ENCODE measurements at regions not wholly inside any gene's neighbourhood (a gene's known extent, or its start where the extent isn't known, plus 50 kb on each side); places are given as distances from the start of the nearest gene placed in this dataset.

GRCh38 chr10:4622384-4622783 is 203.6 kb upstream of the AKR1E2 start:
- H3K4me1 Mint-ChIP-seq (ENCODE audit: low read depth), result no peaks in the 10 kb centered on the region
- ChIA-PET POLR2A (no interaction called here), CTCF (no interaction called here)
- no peak overlapping the region for H3K4me3 Mint-ChIP-seq
- peaks cover 4% of the 10 kb centered on the region for H3K27me3 Mint-ChIP-seq
- TF ChIP-seq, protein P1, sequence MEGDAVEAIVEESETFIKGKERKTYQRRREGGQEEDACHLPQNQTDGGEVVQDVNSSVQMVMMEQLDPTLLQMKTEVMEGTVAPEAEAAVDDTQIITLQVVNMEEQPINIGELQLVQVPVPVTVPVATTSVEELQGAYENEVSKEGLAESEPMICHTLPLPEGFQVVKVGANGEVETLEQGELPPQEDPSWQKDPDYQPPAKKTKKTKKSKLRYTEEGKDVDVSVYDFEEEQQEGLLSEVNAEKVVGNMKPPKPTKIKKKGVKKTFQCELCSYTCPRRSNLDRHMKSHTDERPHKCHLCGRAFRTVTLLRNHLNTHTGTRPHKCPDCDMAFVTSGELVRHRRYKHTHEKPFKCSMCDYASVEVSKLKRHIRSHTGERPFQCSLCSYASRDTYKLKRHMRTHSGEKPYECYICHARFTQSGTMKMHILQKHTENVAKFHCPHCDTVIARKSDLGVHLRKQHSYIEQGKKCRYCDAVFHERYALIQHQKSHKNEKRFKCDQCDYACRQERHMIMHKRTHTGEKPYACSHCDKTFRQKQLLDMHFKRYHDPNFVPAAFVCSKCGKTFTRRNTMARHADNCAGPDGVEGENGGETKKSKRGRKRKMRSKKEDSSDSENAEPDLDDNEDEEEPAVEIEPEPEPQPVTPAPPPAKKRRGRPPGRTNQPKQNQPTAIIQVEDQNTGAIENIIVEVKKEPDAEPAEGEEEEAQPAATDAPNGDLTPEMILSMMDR (IDR thresholded peaks at IDR 0.05), result no peak
- no peak overlapping the region for H3K27ac Mint-ChIP-seq
- DNase-seq (no peak), ATAC-seq (no peak)
- peaks cover 3% of the 10 kb centered on the region for H3K36me3 Mint-ChIP-seq (ENCODE audit: low read depth)
- intact Hi-C loops (cut with micrococcal nuclease), result no loop called here
- H3K9me3 Mint-ChIP-seq, result peaks cover 6% of the 10 kb centered on the region

GRCh38 chr10:4617589-4617988 is 208.4 kb upstream of the AKR1E2 start:
- TF ChIP-seq, protein P1 (IDR thresholded peaks at IDR 0.05), result no peak
- ChIA-PET POLR2A (no interaction called here), CTCF (interaction anchor here (0.7 kb wide), 1 partner anchor 197 kb away, joined by 3 read pairs; no protein-coding TSS in a partner anchor)
- H3K9me3 Mint-ChIP-seq, result peaks cover 9% of the 10 kb centered on the region
- H3K4me1 Mint-ChIP-seq (ENCODE audit: low read depth), result no peaks in the 10 kb centered on the region
- DNase-seq, result no peak
- H3K27me3 Mint-ChIP-seq, result peaks cover 6% of the 10 kb centered on the region
- intact Hi-C loops (cut with micrococcal nuclease), result no loop called here
- no peak overlapping the region for H3K4me3 Mint-ChIP-seq
- no peaks in the 10 kb centered on the region for H3K36me3 Mint-ChIP-seq (ENCODE audit: low read depth)
- no peak overlapping the region for H3K27ac Mint-ChIP-seq
- no peak for ATAC-seq

- TF ChIP-seq, protein P1 (IDR thresholded peaks at IDR 0.05), result no peak
- Mint-ChIP-seq H3K36me3 (ENCODE audit: low read depth) (no peaks in the 10 kb centered on the region), H3K4me3 (no peak overlapping the region), H3K9me3 (peaks cover 9% of the 10 kb centered on the region), H3K27me3 (peaks cover 8% of the 10 kb centered on the region), H3K4me1 (ENCODE audit: low read depth) (no peaks in the 10 kb centered on the region), H3K27ac (no peak overlapping the region)
- intact Hi-C loops (cut with micrococcal nuclease), result no loop called here
- ATAC-seq, result no peak
- CTCF ChIA-PET, result no interaction called here
- no peak for DNase-seq
- POLR2A ChIA-PET, result no interaction called here
Measured at GRCh38 chr10:4615042-4615441, 211.0 kb upstream of the AKR1E2 start.

GRCh38 chr10:4609251-4609650 is 216.8 kb upstream of the AKR1E2 start:
- POLR2A ChIA-PET, result no interaction called here
- TF ChIP-seq, protein P1 (IDR thresholded peaks at IDR 0.05), result no peak
- no peaks in the 10 kb centered on the region for H3K36me3 Mint-ChIP-seq (ENCODE audit: low read depth)
- ATAC-seq (no peak), DNase-seq (no peak)
- H3K27ac Mint-ChIP-seq, result no peak overlapping the region
- no peaks in the 10 kb centered on the region for H3K9me3 Mint-ChIP-seq
- CTCF ChIA-PET, result interaction anchor here (1.0 kb wide), 1 partner anchor 9 kb away, joined by 3 read pairs; no protein-coding TSS in a partner anchor
- peaks cover 6% of the 10 kb centered on the region for H3K27me3 Mint-ChIP-seq
- no peaks in the 10 kb centered on the region for H3K4me1 Mint-ChIP-seq (ENCODE audit: low read depth)
- intact Hi-C loops (cut with micrococcal nuclease), result no loop called here
- H3K4me3 Mint-ChIP-seq, result no peak overlapping the region

- no peak for ATAC-seq
- H3K4me3 Mint-ChIP-seq, result no peak overlapping the region
- H3K27me3 Mint-ChIP-seq, result peaks cover 3% of the 10 kb centered on the region
- ChIA-PET POLR2A (interaction anchor here (0.5 kb wide), 1 partner anchor 119 kb away, joined by 3 read pairs; no protein-coding TSS in a partner anchor), CTCF (no interaction called here)
- H3K27ac Mint-ChIP-seq, result no peak overlapping the region
- TF ChIP-seq, protein P1 (IDR thresholded peaks at IDR 0.05), result no peak
- H3K9me3 Mint-ChIP-seq, result no peaks in the 10 kb centered on the region
- no peaks in the 10 kb centered on the region for H3K36me3 Mint-ChIP-seq (ENCODE audit: low read depth)
- intact Hi-C loops (cut with micrococcal nuclease), result no loop called here
- no peaks in the 10 kb centered on the region for H3K4me1 Mint-ChIP-seq (ENCODE audit: low read depth)
- DNase-seq, result no peak
Measured at GRCh38 chr10:4607681-4608080, 218.3 kb upstream of the AKR1E2 start.
